ENCODE measurements at regions not wholly inside any gene's neighbourhood (a gene's known extent, or its start where the extent isn't known, plus 50 kb on each side); places are given as distances from the start of the nearest gene placed in this dataset.

DNA sequence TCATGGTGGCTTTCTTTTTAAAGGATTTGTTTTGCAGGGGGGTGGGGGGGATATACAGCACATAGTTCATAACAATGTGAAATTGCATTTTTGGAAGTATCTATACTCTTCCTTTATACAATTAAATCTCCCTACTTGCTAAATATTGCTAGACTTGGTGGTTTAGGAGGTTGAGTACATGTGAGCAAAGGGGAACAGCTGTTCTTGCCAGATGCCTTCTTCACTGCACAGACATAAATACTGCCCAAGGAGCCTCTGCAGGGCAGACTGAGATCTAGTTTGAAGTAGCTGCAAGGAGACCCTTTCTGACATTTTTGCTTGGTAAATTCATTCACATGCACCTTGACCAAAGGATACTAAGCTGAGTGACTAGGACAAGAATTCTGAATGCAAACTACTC lies 228.6 kb upstream of the IL12A start:
- TF ChIP-seq, protein P1, sequence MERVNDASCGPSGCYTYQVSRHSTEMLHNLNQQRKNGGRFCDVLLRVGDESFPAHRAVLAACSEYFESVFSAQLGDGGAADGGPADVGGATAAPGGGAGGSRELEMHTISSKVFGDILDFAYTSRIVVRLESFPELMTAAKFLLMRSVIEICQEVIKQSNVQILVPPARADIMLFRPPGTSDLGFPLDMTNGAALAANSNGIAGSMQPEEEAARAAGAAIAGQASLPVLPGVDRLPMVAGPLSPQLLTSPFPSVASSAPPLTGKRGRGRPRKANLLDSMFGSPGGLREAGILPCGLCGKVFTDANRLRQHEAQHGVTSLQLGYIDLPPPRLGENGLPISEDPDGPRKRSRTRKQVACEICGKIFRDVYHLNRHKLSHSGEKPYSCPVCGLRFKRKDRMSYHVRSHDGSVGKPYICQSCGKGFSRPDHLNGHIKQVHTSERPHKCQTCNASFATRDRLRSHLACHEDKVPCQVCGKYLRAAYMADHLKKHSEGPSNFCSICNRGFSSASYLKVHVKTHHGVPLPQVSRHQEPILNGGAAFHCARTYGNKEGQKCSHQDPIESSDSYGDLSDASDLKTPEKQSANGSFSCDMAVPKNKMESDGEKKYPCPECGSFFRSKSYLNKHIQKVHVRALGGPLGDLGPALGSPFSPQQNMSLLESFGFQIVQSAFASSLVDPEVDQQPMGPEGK (CRISPR knock-in tag; IDR thresholded peaks at IDR 0.05; ENCODE audit: borderline replicate concordance): no peak
- TF ChIP-seq ZNF565 (CRISPR knock-in tag; conservative IDR thresholded peaks at IDR 0.05; ENCODE audit: low read depth) (no peak), OSR1 (CRISPR knock-in tag; IDR thresholded peaks at IDR 0.05) (no peak), RARB (CRISPR knock-in tag; IDR thresholded peaks at IDR 0.05) (no peak), TCF4 (CRISPR knock-in tag; IDR thresholded peaks at IDR 0.05; ENCODE audit: borderline replicate concordance) (no peak), GLIS3 (CRISPR knock-in tag; IDR thresholded peaks at IDR 0.05) (no peak), ZFP30 (CRISPR knock-in tag; IDR thresholded peaks at IDR 0.05) (no peak)

Measured in SK-N-SH treated with all-trans-retinoic acid at 6 μM for 48 hours (cell line).